ENCODE measurements at regions not wholly inside any gene's neighbourhood (a gene's known extent, or its start where the extent isn't known, plus 50 kb on each side); places are given as distances from the start of the nearest gene placed in this dataset.

DNA sequence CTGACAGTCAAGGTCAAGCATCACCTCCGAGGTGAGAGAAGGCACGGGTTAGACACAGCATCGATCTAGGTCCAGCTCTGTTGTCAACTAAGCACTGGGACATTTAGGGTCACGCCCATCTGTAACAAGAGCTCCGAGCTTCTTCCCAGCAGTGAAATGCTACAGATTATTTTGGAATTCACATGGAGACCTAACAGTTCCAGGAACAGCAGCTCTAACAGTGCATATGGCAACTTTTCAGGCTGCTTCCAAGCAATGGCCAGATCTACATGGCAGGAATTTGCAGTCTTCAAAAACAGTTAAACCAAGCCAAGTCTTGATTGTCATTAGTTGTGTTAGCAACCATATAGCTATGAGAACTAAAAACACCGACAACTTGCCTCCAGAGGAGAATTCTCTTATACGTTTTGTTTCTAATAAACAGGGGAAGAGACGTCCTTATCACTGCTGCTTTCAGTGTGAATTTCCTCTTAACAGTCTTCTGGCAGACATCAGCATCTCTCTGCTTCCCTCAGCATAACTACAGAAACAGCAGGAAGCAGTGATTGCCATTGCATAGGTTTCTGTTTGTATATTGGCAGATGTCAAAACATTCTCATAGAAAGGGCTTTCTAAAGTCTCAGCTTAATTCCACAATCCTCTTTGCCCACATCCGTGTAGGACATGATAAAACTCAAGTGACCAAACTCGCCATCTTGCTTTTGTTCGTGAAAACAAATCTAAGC lies 242.1 kb upstream of the DAPK1 start:
- TF ChIP-seq POLR2AphosphoS5 (IDR thresholded peaks at IDR 0.05) (no peak), POLR2A (IDR thresholded peaks at IDR 0.05; ENCODE audit: low read depth) (no peak), EP300 (IDR thresholded peaks at IDR 0.05) (peak; percentile 10)
- TF ChIP-seq, protein P1, sequence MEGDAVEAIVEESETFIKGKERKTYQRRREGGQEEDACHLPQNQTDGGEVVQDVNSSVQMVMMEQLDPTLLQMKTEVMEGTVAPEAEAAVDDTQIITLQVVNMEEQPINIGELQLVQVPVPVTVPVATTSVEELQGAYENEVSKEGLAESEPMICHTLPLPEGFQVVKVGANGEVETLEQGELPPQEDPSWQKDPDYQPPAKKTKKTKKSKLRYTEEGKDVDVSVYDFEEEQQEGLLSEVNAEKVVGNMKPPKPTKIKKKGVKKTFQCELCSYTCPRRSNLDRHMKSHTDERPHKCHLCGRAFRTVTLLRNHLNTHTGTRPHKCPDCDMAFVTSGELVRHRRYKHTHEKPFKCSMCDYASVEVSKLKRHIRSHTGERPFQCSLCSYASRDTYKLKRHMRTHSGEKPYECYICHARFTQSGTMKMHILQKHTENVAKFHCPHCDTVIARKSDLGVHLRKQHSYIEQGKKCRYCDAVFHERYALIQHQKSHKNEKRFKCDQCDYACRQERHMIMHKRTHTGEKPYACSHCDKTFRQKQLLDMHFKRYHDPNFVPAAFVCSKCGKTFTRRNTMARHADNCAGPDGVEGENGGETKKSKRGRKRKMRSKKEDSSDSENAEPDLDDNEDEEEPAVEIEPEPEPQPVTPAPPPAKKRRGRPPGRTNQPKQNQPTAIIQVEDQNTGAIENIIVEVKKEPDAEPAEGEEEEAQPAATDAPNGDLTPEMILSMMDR (IDR thresholded peaks at IDR 0.05), result no peak

All from esophagus muscularis mucosa (tissue), 4 donors.